ENCODE measurements at regions not wholly inside any gene's neighbourhood (a gene's known extent, or its start where the extent isn't known, plus 50 kb on each side); places are given as distances from the start of the nearest gene placed in this dataset.
A peak's percentile ranks its signal among the peaks of the same experiment; 100 is the strongest.

DNA sequence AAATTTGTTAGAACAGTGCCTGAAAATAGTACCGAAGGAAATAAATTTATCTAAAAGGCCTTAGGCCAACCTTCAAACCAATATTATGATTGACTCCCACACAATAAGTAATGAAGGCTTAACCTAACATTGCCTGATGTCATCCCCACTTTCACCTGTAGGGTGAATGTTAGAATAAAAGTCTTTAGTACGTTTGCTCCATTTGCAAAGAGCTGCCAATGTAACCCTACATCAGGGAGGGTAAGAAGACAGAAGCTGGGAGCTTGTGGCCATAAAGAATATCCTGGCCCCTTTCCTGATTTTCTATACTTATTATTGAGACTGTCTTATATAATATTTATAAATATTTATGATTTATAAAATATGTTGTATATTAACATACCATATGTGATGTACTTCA lies 661.8 kb upstream of the CXADR start:
- H3K9me3 Mint-ChIP-seq = peaks cover 6% of the 10 kb centered on the region
- no peak overlapping the region for H3K27ac Mint-ChIP-seq
- H3K4me3 Mint-ChIP-seq = no peak overlapping the region
- TF ChIP-seq, protein P1, sequence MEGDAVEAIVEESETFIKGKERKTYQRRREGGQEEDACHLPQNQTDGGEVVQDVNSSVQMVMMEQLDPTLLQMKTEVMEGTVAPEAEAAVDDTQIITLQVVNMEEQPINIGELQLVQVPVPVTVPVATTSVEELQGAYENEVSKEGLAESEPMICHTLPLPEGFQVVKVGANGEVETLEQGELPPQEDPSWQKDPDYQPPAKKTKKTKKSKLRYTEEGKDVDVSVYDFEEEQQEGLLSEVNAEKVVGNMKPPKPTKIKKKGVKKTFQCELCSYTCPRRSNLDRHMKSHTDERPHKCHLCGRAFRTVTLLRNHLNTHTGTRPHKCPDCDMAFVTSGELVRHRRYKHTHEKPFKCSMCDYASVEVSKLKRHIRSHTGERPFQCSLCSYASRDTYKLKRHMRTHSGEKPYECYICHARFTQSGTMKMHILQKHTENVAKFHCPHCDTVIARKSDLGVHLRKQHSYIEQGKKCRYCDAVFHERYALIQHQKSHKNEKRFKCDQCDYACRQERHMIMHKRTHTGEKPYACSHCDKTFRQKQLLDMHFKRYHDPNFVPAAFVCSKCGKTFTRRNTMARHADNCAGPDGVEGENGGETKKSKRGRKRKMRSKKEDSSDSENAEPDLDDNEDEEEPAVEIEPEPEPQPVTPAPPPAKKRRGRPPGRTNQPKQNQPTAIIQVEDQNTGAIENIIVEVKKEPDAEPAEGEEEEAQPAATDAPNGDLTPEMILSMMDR (IDR thresholded peaks at IDR 0.05) = peak; percentile 47
- DNase-seq = no peak
- H3K4me1 Mint-ChIP-seq (ENCODE audit: low read depth) = no peaks in the 10 kb centered on the region
- H3K36me3 Mint-ChIP-seq (ENCODE audit: low read depth) = no peaks in the 10 kb centered on the region; the same call in 1 of the 2 replicates
- peaks cover 1% of the 10 kb centered on the region; the same call in 1 of the 2 replicates for H3K27me3 Mint-ChIP-seq (ENCODE audit: insufficient read depth)

DNA sequence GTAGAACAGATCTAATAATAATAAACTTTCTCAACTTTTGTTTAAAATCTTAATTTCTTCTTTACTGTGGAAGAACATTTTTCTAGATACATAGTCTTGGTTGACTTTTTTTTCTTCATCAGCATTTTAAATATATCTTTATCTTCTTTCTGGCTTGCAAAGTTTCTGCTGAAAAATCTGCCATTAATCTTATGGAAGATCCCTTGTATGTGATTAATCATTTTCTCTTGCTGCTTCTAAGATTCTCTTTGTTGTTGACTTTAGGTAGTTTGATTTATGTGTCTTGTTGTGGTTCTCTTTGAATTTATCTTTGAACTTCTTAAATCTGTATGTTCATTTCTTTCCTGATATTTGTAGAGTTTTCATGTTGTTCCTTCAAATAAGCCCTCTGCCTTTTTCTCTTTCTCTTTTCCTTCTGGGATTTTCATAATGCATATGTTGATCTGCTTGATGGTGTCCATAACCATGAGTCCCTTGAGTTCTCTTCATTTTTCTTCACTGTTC lies 657.6 kb upstream of the CXADR start:
- TF ChIP-seq, protein P1 (IDR thresholded peaks at IDR 0.05) = no peak
- Mint-ChIP-seq H3K36me3 (ENCODE audit: low read depth) (no peaks in the 10 kb centered on the region; the same call in 1 of the 2 replicates), H3K4me3 (no peak overlapping the region), H3K4me1 (ENCODE audit: low read depth) (no peaks in the 10 kb centered on the region), H3K9me3 (peaks cover 6% of the 10 kb centered on the region), H3K27ac (no peak overlapping the region), H3K27me3 (ENCODE audit: insufficient read depth) (no peaks in the 10 kb centered on the region)
- no peak for DNase-seq

DNA sequence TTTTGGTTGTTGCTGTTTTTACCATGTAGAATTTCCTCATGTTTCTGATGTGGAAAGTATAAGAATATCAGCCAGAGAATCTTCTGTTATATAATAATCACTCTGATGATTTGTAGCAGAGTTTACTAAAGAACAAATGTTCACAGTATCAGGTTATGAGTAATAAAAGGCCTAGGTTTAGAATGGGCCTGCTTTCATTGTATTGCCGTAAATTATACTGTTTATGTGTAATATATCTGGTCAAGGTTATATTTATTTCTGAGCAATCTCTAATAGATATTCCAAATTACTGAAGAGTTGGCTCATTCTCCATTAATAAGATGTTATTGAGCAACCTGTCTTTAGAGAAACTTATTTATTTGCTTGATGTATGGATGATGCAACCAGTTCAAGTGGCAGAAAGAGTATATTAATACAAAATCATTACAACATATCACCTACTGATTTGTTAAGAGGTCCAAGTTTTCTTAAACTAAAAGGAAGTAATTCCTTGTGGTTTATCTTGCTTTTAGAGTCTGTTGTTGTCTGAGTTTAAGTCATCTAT lies 649.4 kb upstream of the CXADR start:
- Mint-ChIP-seq H3K36me3 (ENCODE audit: low read depth) (no peaks in the 10 kb centered on the region), H3K4me3 (no peak overlapping the region), H3K4me1 (ENCODE audit: low read depth) (no peaks in the 10 kb centered on the region), H3K9me3 (no peaks in the 10 kb centered on the region), H3K27me3 (ENCODE audit: insufficient read depth) (no peaks in the 10 kb centered on the region; the same call in 1 of the 2 replicates), H3K27ac (no peak overlapping the region)
- no peak for DNase-seq
- TF ChIP-seq, protein P1 (IDR thresholded peaks at IDR 0.05) = no peak

DNA sequence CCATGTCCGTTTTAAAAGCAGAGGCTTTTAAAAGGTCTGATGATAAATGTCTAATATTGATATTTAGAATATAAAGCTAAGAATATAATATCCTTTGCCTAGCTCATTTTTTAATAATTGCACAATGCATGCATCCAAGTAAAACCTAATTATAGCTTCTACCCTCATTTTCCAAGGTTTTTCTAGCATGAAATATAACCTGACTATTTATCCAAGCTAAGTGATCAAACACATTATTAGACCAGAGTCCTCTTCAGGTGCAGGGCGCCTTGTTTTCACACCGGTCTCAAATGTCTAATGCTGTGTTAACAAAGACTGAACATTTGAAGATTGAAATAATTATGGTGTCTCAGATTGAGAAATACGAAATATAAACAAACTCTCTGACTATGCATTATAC lies 648.9 kb upstream of the CXADR start:
- no peak overlapping the region for H3K27ac Mint-ChIP-seq
- H3K36me3 Mint-ChIP-seq (ENCODE audit: low read depth) = no peaks in the 10 kb centered on the region
- no peak overlapping the region for H3K4me3 Mint-ChIP-seq

DNA sequence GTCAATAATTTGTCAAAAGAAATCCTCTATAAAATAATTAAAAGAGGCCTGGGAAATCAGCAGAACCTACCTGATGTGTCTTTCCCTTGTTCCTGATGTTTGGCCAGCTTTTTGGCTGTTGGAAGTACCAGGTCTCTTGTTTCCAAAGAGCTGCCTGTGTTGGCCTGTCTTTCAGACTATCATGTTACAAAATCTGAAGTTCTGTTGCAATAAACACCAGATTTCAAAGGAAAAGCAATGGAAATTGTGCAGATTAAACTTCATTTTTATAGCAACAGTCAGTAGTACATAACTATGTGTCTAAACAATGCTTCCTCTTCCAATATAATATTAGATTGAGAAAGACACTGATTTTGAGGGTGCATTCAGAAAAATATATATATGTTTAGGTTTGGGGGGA lies 647.2 kb upstream of the CXADR start:
- no peaks in the 10 kb centered on the region for H3K36me3 Mint-ChIP-seq (ENCODE audit: low read depth)
- no peak overlapping the region for H3K4me3 Mint-ChIP-seq
- DNase-seq = no peak
- H3K27ac Mint-ChIP-seq = no peak overlapping the region
- TF ChIP-seq, protein P1 (IDR thresholded peaks at IDR 0.05) = no peak
- H3K9me3 Mint-ChIP-seq = no peaks in the 10 kb centered on the region
- H3K27me3 Mint-ChIP-seq (ENCODE audit: insufficient read depth) = no peaks in the 10 kb centered on the region; the same call in 1 of the 2 replicates
- H3K4me1 Mint-ChIP-seq (ENCODE audit: low read depth) = no peaks in the 10 kb centered on the region

More for the DNA sequence above, 648.9 kb upstream of the CXADR start:
- no peaks in the 10 kb centered on the region for H3K9me3 Mint-ChIP-seq
- no peak for DNase-seq
- H3K4me1 Mint-ChIP-seq (ENCODE audit: low read depth) = no peaks in the 10 kb centered on the region
- no peaks in the 10 kb centered on the region; the same call in 1 of the 2 replicates for H3K27me3 Mint-ChIP-seq (ENCODE audit: insufficient read depth)
- TF ChIP-seq, protein P1 (IDR thresholded peaks at IDR 0.05) = no peak

All from HFFc6 (cell line).